DND-41 (cell line): ENCODE measurements at regions not wholly inside any gene's neighbourhood (a gene's known extent, or its start where the extent isn't known, plus 50 kb on each side); places are given as distances from the start of the nearest gene placed in this dataset.
A peak's percentile ranks its signal among the peaks of the same experiment; 100 is the strongest.

Experiments used
- ATAC-seq: fragments of 200-7000 bp; cut with Tn5 transposase; 3 replicates; pipeline ENCODE4 v1.9.1; 2021; ENCODE audit warnings: low read depth; ENCODE audit not compliant: insufficient read depth
- DNase-seq: peaks from one replicate; pipeline ENCODE4 v3.0.0-alpha.2; 2020
- H2AFZ ChIP-seq: 2 replicates; pipeline ENCODE4 v1.6.0; 2012; ENCODE audit warnings: low read depth, low read length
- H3K27ac ChIP-seq: 2 replicates; pipeline ENCODE4 v1.5.1; 2012; ENCODE audit warnings: low read length, inconsistent platforms
- H3K27me3 ChIP-seq: fragments of 200-600 bp; sonication (generic); 2 replicates; pipeline ENCODE4 v1.6.0; 2012; ENCODE audit warnings: low read length, mild to moderate bottlenecking, inconsistent platforms; ENCODE audit not compliant: insufficient read depth, poor library complexity
- H3K36me3 ChIP-seq: 2 replicates; pipeline ENCODE4 v1.5.1; 2012; ENCODE audit warnings: low read length, inconsistent platforms; ENCODE audit not compliant: insufficient read depth
- H3K4me1 ChIP-seq: 2 replicates; pipeline ENCODE4 v1.5.1; 2012; ENCODE audit warnings: mild to moderate bottlenecking, low read length; ENCODE audit not compliant: insufficient read depth
- H3K4me2 ChIP-seq: 2 replicates; pipeline ENCODE4 v1.6.0; 2012; ENCODE audit warnings: mild to moderate bottlenecking, moderate library complexity, low read length, inconsistent platforms; ENCODE audit not compliant: insufficient read depth
- H3K4me3 ChIP-seq, 2 experiments: fragments of 200-600 bp in 1 of 2; shearing (Covaris generic) in 1 of 2; 2 replicates each; pipeline ENCODE4 v1.5.1; 2012 to 2016; ENCODE audit warnings: inconsistent platforms in 2 of 2, low read length in 2 of 2, mild to moderate bottlenecking in 2 of 2, low read depth in 1 of 2, moderate library complexity in 1 of 2
- H3K79me2 ChIP-seq: 2 replicates; pipeline ENCODE4 v1.6.0; 2012; ENCODE audit warnings: low read length, inconsistent platforms; ENCODE audit not compliant: insufficient read depth
- H3K9ac ChIP-seq: 2 replicates; pipeline ENCODE4 v1.6.0; 2012; ENCODE audit warnings: low read depth, mild to moderate bottlenecking, inconsistent platforms, low read length, moderate library complexity
- H3K9me3 ChIP-seq: 2 replicates; pipeline ENCODE4 v1.5.1; 2012; ENCODE audit warnings: low read length, moderate library complexity, mild to moderate bottlenecking, inconsistent platforms; ENCODE audit not compliant: insufficient read depth, severe bottlenecking
- H4K20me1 ChIP-seq: 2 replicates; pipeline ENCODE4 v1.6.0; 2012; ENCODE audit warnings: low read length; ENCODE audit not compliant: insufficient read depth
- EZH2 ChIP-seq: IDR thresholded peaks from 3 replicates; pipeline ENCODE4 v1.6.1; 2012; ENCODE audit warnings: borderline replicate concordance, low read depth, mild to moderate bottlenecking, moderate library complexity, low read length, inconsistent platforms; ENCODE audit not compliant: severe bottlenecking
- TF ChIP-seq, protein P1 (sequence below): IDR thresholded peaks from 2 replicates; pipeline ENCODE4 v1.5.1; 2012; ENCODE audit warnings: borderline replicate concordance, low read length, moderate library complexity, mild to moderate bottlenecking; ENCODE audit not compliant: poor library complexity, severe bottlenecking; ENCODE audit errors: extremely low read depth

DNA sequence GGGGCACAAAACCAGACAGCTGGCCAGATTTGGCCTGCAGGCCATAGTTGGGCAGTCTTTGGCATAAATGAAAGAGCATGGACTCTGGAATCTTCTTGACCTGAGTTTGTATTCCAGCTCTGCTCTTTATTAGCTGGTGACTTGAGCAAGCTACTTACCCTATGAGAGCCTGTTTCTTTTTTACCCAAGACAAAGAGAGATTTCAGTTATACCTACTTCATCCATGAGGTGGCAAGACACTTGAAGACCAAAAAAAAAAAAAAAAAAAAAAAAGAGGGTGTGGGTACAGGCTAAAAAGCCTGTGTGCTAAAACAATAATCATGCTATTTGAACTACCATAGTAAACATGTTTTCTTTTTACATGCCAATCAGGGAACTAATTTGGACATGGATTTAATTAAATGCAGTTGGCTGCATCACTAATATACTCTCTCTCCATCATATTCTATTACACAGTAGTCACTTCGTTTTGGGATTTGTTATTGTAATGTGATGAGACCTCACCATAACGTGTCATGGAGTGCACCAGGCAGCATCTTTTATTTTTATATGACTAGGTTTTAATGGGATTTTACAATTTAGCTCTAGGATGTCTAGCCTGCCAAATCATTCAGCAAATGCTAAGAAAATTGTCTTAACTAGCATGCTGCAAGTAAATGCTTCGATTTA, 109.2 kb upstream of the FHIT start:
- DNase-seq (no peak), ATAC-seq (no peak)
- H2AFZ ChIP-seq = no peak overlapping the region
- H3K27ac ChIP-seq = no peak overlapping the region
- H3K27me3 ChIP-seq = no peaks in the 10 kb centered on the region
- H3K9ac ChIP-seq = no peak overlapping the region
- no peaks in the 10 kb centered on the region for H4K20me1 ChIP-seq
- H3K4me1 ChIP-seq = no peaks in the 10 kb centered on the region
- no peaks in the 10 kb centered on the region for H3K36me3 ChIP-seq
- no peak for TF ChIP-seq EZH2
- TF ChIP-seq, protein P1, sequence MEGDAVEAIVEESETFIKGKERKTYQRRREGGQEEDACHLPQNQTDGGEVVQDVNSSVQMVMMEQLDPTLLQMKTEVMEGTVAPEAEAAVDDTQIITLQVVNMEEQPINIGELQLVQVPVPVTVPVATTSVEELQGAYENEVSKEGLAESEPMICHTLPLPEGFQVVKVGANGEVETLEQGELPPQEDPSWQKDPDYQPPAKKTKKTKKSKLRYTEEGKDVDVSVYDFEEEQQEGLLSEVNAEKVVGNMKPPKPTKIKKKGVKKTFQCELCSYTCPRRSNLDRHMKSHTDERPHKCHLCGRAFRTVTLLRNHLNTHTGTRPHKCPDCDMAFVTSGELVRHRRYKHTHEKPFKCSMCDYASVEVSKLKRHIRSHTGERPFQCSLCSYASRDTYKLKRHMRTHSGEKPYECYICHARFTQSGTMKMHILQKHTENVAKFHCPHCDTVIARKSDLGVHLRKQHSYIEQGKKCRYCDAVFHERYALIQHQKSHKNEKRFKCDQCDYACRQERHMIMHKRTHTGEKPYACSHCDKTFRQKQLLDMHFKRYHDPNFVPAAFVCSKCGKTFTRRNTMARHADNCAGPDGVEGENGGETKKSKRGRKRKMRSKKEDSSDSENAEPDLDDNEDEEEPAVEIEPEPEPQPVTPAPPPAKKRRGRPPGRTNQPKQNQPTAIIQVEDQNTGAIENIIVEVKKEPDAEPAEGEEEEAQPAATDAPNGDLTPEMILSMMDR = no peak
- H3K79me2 ChIP-seq = no peaks in the 10 kb centered on the region
- no peak overlapping the region for H3K4me2 ChIP-seq
- H3K9me3 ChIP-seq = no peaks in the 10 kb centered on the region
- no peak overlapping the region for H3K4me3 ChIP-seq

DNA sequence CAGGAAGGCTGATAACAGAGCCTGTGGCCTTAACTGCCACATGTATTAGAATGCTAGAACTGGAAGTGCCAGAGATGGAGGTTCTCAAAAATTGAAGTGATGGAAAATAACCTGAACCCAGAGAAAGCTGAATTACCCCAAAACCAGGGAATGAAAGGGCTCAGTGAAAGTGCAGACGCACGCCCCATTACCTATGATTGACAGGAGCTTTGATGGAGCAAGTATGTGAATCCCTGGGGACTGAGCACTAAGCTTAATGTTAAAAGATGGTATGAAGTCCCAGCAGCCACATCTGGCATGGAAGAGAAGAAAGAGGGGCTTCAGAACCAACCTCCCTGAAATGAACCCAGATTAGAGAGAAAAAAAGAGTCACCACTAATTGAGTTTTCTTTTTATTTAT, 118.4 kb upstream of the FHIT start:
- Histone ChIP-seq H3K9me3 (no peaks in the 10 kb centered on the region), H3K79me2 (no peaks in the 10 kb centered on the region), H3K27me3 (no peaks in the 10 kb centered on the region), H3K27ac (no peak overlapping the region), H2AFZ (no peak overlapping the region), H4K20me1 (no peaks in the 10 kb centered on the region), H3K9ac (no peak overlapping the region), H3K4me3 (no peak overlapping the region), H3K4me1 (no peaks in the 10 kb centered on the region), H3K36me3 (no peaks in the 10 kb centered on the region), H3K4me2 (no peak overlapping the region)
- DNase-seq (no peak), ATAC-seq (no peak)
- TF ChIP-seq, protein P1 = no peak
- no peak for TF ChIP-seq EZH2

DNA sequence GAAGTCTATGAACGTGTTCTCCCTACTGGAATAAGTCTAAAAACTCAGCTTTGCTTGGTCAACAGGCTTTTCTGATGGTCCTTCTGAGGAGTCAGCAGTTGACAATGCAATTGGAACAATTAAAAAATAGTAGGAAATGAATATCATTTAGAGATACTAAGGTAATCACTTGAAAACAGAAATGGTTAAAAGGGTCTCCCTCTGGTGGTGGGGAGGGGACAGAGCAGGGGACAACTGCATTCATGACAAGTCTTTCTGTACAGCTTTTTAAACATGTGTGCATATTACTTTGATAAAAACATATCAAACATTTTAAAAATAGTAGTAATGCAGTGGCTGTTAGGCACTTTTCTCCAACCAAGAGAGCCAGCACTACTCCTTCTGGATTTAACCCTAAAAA, 119.9 kb upstream of the FHIT start:
- H3K4me2 ChIP-seq = no peak overlapping the region
- no peak overlapping the region for H3K27ac ChIP-seq
- H2AFZ ChIP-seq = peak overlapping the region; percentile 47; the same call in 1 of the 2 replicates
- ATAC-seq = 0 out of 3 replicates have a peak, but pooled peaks have one; percentile 48
- H3K9ac ChIP-seq = no peak overlapping the region
- peak; percentile 46 for DNase-seq
- no peaks in the 10 kb centered on the region for H3K36me3 ChIP-seq
- no peaks in the 10 kb centered on the region for H3K27me3 ChIP-seq
- H4K20me1 ChIP-seq = no peaks in the 10 kb centered on the region
- H3K4me3 ChIP-seq = no peak overlapping the region
- no peaks in the 10 kb centered on the region for H3K79me2 ChIP-seq
- no peaks in the 10 kb centered on the region for H3K9me3 ChIP-seq
- TF ChIP-seq, protein P1 = peak; percentile 81
- TF ChIP-seq EZH2 = no peak
- no peaks in the 10 kb centered on the region for H3K4me1 ChIP-seq

DNA sequence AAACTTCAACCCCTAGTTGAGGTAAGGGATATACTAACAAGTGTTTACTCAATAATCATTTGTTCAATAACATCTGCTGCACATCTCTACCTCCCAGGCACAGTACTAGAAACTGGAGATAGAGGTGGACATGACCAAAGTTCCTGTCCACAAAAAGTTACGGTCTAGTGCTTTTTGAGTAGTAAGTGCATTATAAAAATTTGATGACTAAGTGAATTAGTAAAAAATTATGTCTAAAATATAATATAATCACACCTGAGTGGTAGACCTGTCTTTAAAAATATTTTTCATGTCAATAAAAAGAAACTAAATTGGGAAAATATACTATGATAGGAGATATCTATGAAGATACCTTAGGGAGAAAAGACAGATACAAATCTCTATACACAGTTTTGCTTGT, 121.5 kb upstream of the FHIT start:
- no peak for ATAC-seq

More for the DNA sequence above, 121.5 kb upstream of the FHIT start:
- Histone ChIP-seq H3K9ac (no peak overlapping the region), H3K9me3 (no peaks in the 10 kb centered on the region), H3K4me2 (no peak overlapping the region), H3K36me3 (no peaks in the 10 kb centered on the region), H4K20me1 (no peaks in the 10 kb centered on the region), H3K4me1 (no peaks in the 10 kb centered on the region), H3K79me2 (no peaks in the 10 kb centered on the region), H3K4me3 (no peak overlapping the region), H3K27me3 (no peaks in the 10 kb centered on the region), H3K27ac (no peak overlapping the region), H2AFZ (no peak overlapping the region)
- no peak for DNase-seq
- no peak for TF ChIP-seq EZH2
- TF ChIP-seq, protein P1 = no peak
